CD4-positive, alpha-beta memory T cell (primary cell): ENCODE measurements at regions not wholly inside any gene's neighbourhood (a gene's known extent, or its start where the extent isn't known, plus 50 kb on each side); places are given as distances from the start of the nearest gene placed in this dataset.

Experiments used
- CTCF ChIA-PET: fragments of 350-600 bp; sonication (Branson Sonifier 250); formaldehyde crosslinking; loops from one replicate; lab custom pipeline; 2021; ENCODE audit warnings: inconsistent platforms; ENCODE audit not compliant: partially characterized antibody; lab: Charles Lee
- POLR2A ChIA-PET: fragments of 350-600 bp; sonication (Branson Sonifier 250); formaldehyde crosslinking; loops from one replicate; lab custom pipeline; 2021; ENCODE audit not compliant: partially characterized antibody; lab: Charles Lee
- DNase-seq, 5 donors: peaks; one replicate each; pipeline versions ENCODE4 v3.0.0 to v3.0.0-alpha.2; 2020 to 2022; ENCODE audit warnings: mixed read lengths in 1 of 5
- H3K27ac ChIP-seq: one replicate; pipeline ENCODE4 v1.7.0; 2013; ENCODE audit warnings: low read depth, low read length
- H3K27me3 ChIP-seq: 2 replicates; pipeline ENCODE4 v1.7.0; 2013; ENCODE audit warnings: mild to moderate bottlenecking, low read length, moderate library complexity; ENCODE audit not compliant: insufficient read depth
- H3K36me3 ChIP-seq: 2 replicates; pipeline ENCODE4 v1.7.0; 2013; ENCODE audit warnings: mild to moderate bottlenecking, low read length, moderate library complexity; ENCODE audit not compliant: insufficient read depth
- H3K4me1 ChIP-seq: 2 replicates; pipeline ENCODE4 v1.7.0; 2013; ENCODE audit warnings: mild to moderate bottlenecking, low read length, moderate library complexity; ENCODE audit not compliant: insufficient read depth
- H3K4me3 ChIP-seq, 2 donors: one replicate each; pipeline ENCODE4 v1.7.0; 2013; ENCODE audit warnings: low read length in 2 of 2, mild to moderate bottlenecking in 1 of 2
- H3K9me3 ChIP-seq, 2 donors: one replicate each; pipeline ENCODE4 v1.7.0; 2013; ENCODE audit warnings: low read length in 2 of 2, control low read depth in 1 of 2; ENCODE audit not compliant: control insufficient read depth in 1 of 2
- H3K27ac Mint-ChIP-seq, 7 donors: one replicate each; pipeline ENCODE4 v1.8.0; 2020 to 2021; ENCODE audit warnings: mixed read lengths in 7 of 7, mild to moderate bottlenecking in 6 of 7, inconsistent platforms in 3 of 7, moderate library complexity in 3 of 7
- H3K27me3 Mint-ChIP-seq, 2 donors: one replicate each; pipeline ENCODE4 v1.8.0; 2020 to 2021; ENCODE audit warnings: mixed read lengths in 2 of 2
- H3K36me3 Mint-ChIP-seq, 2 donors: one replicate each; pipeline ENCODE4 v1.8.0; 2020 to 2021; ENCODE audit warnings: mixed read lengths in 2 of 2, inconsistent platforms in 1 of 2, mild to moderate bottlenecking in 1 of 2
- H3K4me1 Mint-ChIP-seq, 4 donors: one replicate each; pipeline ENCODE4 v1.8.0; 2020 to 2021; ENCODE audit warnings: mixed read lengths in 4 of 4, mild to moderate bottlenecking in 1 of 4
- H3K4me3 Mint-ChIP-seq, 8 donors: one replicate each; pipeline ENCODE4 v1.8.0; 2020 to 2021; ENCODE audit warnings: mixed read lengths in 8 of 8, mild to moderate bottlenecking in 7 of 8, moderate library complexity in 6 of 8, inconsistent platforms in 3 of 8
- H3K9me3 Mint-ChIP-seq, 8 donors: one replicate each; pipeline ENCODE4 v1.8.0; 2020 to 2021; ENCODE audit warnings: mixed read lengths in 8 of 8, mild to moderate bottlenecking in 5 of 8, inconsistent platforms in 3 of 8, moderate library complexity in 1 of 8
- intact Hi-C: fragments of 100-400 bp; cut with micrococcal nuclease; formaldehyde crosslinking; loops from one replicate; pipeline ENCODE4 v1.15.1; 2023

DNA sequence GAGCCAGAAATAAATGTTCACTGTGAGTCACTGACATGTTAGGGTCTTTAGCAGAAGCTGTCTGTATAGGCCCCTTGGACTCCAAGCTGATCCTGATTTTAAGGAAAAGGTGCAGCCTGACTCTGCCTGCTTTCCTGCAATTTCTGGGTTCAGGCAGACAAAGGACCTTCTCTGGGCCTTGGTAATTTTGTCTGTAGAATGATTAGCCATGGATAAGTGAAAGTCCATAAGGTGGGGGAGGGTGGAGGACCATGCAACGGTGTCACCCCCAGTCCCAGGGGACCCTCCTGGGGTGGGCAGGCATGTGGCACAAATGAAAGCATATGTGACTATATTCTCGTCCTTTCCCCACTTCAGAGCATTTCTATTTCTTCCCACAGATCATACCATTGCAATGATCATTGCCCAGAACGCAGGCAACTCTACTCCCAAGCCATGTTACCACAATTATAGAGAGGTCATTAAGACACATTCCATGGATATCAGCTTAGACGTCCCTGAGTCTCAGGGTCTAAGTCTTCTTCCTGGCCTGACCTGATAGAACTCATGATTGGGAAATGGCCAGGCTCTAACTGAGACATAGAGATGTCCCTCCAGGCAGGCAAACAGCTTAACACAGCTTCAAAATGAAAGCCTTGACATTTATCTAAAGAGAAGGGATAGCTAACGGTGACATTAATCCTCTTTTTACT lies 157.9 kb upstream of the ALDH1B1 start:
- no peak overlapping the region for H3K27ac ChIP-seq
- H3K9me3 Mint-ChIP-seq: no peaks in the 10 kb centered on the region
- H3K27me3 ChIP-seq: no peaks in the 10 kb centered on the region
- H3K27ac Mint-ChIP-seq: no peak overlapping the region
- no peak overlapping the region for H3K4me3 ChIP-seq
- H3K36me3 ChIP-seq: no peaks in the 10 kb centered on the region
- H3K4me1 ChIP-seq: no peaks in the 10 kb centered on the region
- intact Hi-C loops: no loop called here
- ChIA-PET CTCF (no interaction called here), POLR2A (no interaction called here)
- no peak for DNase-seq
- no peaks in the 10 kb centered on the region for H3K4me1 Mint-ChIP-seq
- no peak overlapping the region for H3K4me3 Mint-ChIP-seq
- no peaks in the 10 kb centered on the region for H3K9me3 ChIP-seq
- no peaks in the 10 kb centered on the region for H3K36me3 Mint-ChIP-seq
- H3K27me3 Mint-ChIP-seq: peaks cover 8 to 16% of the 10 kb centered on the region in 2 donors

- no peak for DNase-seq
- Histone ChIP-seq H3K4me3 (no peak overlapping the region), H3K27me3 (no peaks in the 10 kb centered on the region), H3K9me3 (no peaks in the 10 kb centered on the region), H3K36me3 (no peaks in the 10 kb centered on the region), H3K27ac (no peak overlapping the region), H3K4me1 (no peaks in the 10 kb centered on the region)
- Mint-ChIP-seq H3K27ac (no peak overlapping the region), H3K9me3 (no peaks in the 10 kb centered on the region), H3K4me1 (no peaks in the 10 kb centered on the region), H3K27me3 (peaks cover 10 to 18% of the 10 kb centered on the region in 2 donors), H3K36me3 (no peaks in the 10 kb centered on the region), H3K4me3 (no peak overlapping the region)
- ChIA-PET POLR2A (no interaction called here), CTCF (no interaction called here)
- intact Hi-C loops: no loop called here
Observed at GRCh38 chr9:38233796-38234355, 158.6 kb upstream of the ALDH1B1 start.

DNA sequence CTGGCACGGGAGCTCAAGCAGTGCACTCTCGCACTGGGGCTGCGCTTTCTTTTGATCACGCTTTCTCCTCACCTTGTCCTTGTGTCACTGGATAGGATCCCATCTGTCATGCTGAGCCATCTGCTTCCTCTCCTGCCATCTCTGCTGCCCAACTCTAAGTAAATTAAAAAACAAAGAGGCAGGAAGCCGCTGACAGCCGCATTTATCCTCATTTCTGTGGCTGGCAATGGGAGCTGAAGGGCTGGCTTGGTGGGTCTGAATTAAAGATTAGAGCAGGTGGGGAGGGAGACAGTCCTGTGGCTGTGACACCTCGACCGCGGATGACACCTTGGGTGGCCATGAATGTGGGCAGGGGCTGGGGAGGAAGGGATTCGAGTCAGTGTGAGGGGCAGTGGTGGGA lies 159.2 kb upstream of the ALDH1B1 start:
- CTCF ChIA-PET: no interaction called here
- H3K4me1 Mint-ChIP-seq: peaks cover 0 to 1% (median 0%) of the 10 kb centered on the region in 4 donors
- H3K27ac ChIP-seq: no peak overlapping the region
- no peak overlapping the region for H3K4me3 Mint-ChIP-seq
- H3K27me3 Mint-ChIP-seq: peaks cover 11 to 18% of the 10 kb centered on the region in 2 donors
- intact Hi-C loops: no loop called here
- no peaks in the 10 kb centered on the region for H3K9me3 Mint-ChIP-seq
- no peak for DNase-seq
- no peak overlapping the region for H3K27ac Mint-ChIP-seq
- POLR2A ChIA-PET: no interaction called here
- H3K9me3 ChIP-seq: no peaks in the 10 kb centered on the region
- no peaks in the 10 kb centered on the region for H3K27me3 ChIP-seq
- H3K4me1 ChIP-seq: no peaks in the 10 kb centered on the region
- no peak overlapping the region for H3K4me3 ChIP-seq
- H3K36me3 ChIP-seq: no peaks in the 10 kb centered on the region
- H3K36me3 Mint-ChIP-seq: no peaks in the 10 kb centered on the region

GRCh38 chr9:38232895-38233294 lies 159.6 kb upstream of the ALDH1B1 start:
- H3K9me3 Mint-ChIP-seq: no peaks in the 10 kb centered on the region
- ChIA-PET CTCF (no interaction called here), POLR2A (no interaction called here)
- Histone ChIP-seq H3K4me1 (peaks cover 2% of the 10 kb centered on the region), H3K9me3 (no peaks in the 10 kb centered on the region), H3K36me3 (no peaks in the 10 kb centered on the region), H3K27me3 (no peaks in the 10 kb centered on the region), H3K4me3 (no peak overlapping the region), H3K27ac (no peak overlapping the region)
- H3K4me3 Mint-ChIP-seq: no peak overlapping the region
- H3K4me1 Mint-ChIP-seq: peaks cover under 1 to 4% (median 1%) of the 10 kb centered on the region in 4 donors
- H3K27ac Mint-ChIP-seq: no peak overlapping the region
- peaks cover 11 to 18% of the 10 kb centered on the region in 2 donors for H3K27me3 Mint-ChIP-seq
- no peaks in the 10 kb centered on the region for H3K36me3 Mint-ChIP-seq
- no peak for DNase-seq
- intact Hi-C loops: no loop called here

GRCh38 chr9:38229504-38230155 lies 160.6 kb upstream of the SHB start:
- Histone ChIP-seq H3K4me1 (peaks cover 11% of the 10 kb centered on the region), H3K4me3 (no peak overlapping the region), H3K27me3 (no peaks in the 10 kb centered on the region), H3K36me3 (no peaks in the 10 kb centered on the region), H3K27ac (no peak overlapping the region), H3K9me3 (no peaks in the 10 kb centered on the region)
- Mint-ChIP-seq H3K4me1 (peaks cover 9 to 20% (median 13%) of the 10 kb centered on the region in 4 donors), H3K36me3 (no peaks in the 10 kb centered on the region), H3K9me3 (no peaks in the 10 kb centered on the region), H3K27me3 (peaks cover 18% of the 10 kb centered on the region in 2 donors), H3K27ac (no peak overlapping the region), H3K4me3 (no peak overlapping the region)
- no peak for DNase-seq
- ChIA-PET POLR2A (no interaction called here), CTCF (no interaction called here)
- intact Hi-C loops: no loop called here

DNA sequence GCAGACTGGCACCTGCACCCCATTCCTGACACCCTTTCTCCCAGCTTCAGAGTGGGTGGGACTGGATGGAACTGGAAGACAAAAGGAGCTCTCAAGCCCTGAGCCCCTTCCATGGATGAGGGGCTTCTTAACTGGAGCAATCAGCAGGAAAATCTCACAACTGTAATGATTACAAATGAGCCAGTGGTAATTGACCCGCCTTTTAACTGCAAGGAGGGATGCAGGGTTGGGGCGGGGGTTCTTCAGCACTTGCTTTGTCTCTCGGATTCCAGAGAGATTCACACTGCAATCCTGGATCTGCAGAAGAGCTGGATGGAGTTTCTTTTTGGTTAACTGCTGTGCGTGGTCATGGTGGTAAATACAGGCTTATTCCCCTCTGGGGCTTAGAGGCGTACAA lies 160.1 kb upstream of the SHB start:
- intact Hi-C loops: no loop called here
- Histone ChIP-seq H3K27ac (no peak overlapping the region), H3K27me3 (no peaks in the 10 kb centered on the region), H3K9me3 (no peaks in the 10 kb centered on the region), H3K36me3 (no peaks in the 10 kb centered on the region), H3K4me1 (peaks cover 11% of the 10 kb centered on the region), H3K4me3 (no peak overlapping the region)
- Mint-ChIP-seq H3K4me3 (no peak overlapping the region), H3K27me3 (peaks cover 20 to 21% of the 10 kb centered on the region in 2 donors), H3K9me3 (peaks cover 0 to 1% (median 0%) of the 10 kb centered on the region in 8 donors), H3K4me1 (peaks cover 9 to 20% (median 13%) of the 10 kb centered on the region in 4 donors), H3K27ac (no peak overlapping the region), H3K36me3 (no peaks in the 10 kb centered on the region)
- ChIA-PET CTCF (interaction anchor here (1.4 kb wide), 1 partner anchor 12 kb away, joined by 4 read pairs; no protein-coding TSS in a partner anchor), POLR2A (no interaction called here)
- no peak for DNase-seq

DNA sequence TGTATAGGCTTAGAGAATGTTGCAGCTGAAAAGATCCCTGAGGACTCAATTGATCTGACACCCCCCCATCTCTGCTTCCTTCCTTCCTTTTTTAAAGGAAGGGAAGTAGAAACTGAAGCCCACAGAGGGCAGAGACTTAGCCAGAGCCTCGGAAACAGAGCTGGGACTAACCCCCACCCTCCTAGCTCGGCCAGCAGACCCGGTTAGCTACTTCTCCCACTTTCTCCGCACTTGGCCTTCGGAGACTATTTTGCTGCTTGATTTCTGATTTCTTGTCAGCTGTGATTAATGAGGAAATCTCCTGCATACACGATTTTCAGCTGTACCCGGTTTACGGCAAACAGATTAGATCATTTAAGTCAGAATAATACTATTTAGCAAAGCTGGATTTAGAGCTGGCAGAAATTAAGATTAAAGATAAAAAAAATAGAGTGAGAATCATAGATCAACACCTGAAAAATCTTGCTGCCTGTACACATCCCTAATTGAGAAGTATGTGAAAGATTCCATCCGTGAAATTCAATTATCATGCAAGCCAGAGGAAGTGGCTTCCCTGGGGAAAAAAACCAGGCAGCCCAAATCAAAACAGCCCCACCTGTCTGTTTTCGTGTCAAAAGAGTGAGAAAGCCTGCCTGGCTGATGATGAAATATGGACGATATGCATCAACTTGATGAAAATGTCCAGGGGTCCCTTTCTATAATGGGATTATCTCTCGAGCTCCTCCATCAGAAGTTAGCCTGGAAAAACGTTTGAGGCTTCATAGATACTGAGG lies 159.5 kb upstream of the SHB start:
- no peak overlapping the region for H3K27ac ChIP-seq
- Mint-ChIP-seq H3K9me3 (peaks cover 0 to 1% (median 0%) of the 10 kb centered on the region in 8 donors), H3K27me3 (peaks cover 19 to 21% of the 10 kb centered on the region in 2 donors), H3K36me3 (no peaks in the 10 kb centered on the region), H3K4me1 (peaks cover 9 to 20% (median 13%) of the 10 kb centered on the region in 4 donors), H3K27ac (no peak overlapping the region), H3K4me3 (peak overlapping the region in 1 of 8 donors; percentile 82)
- no peaks in the 10 kb centered on the region for H3K9me3 ChIP-seq
- POLR2A ChIA-PET: no interaction called here
- intact Hi-C loops: no loop called here
- H3K4me1 ChIP-seq: peaks cover 11% of the 10 kb centered on the region
- no peaks in the 10 kb centered on the region for H3K36me3 ChIP-seq
- no peaks in the 10 kb centered on the region for H3K27me3 ChIP-seq
- DNase-seq: no peak
- no peak overlapping the region for H3K4me3 ChIP-seq
- CTCF ChIA-PET: interaction anchor here (1.4 kb wide), 1 partner anchor 12 kb away, joined by 4 read pairs; no protein-coding TSS in a partner anchor
